ENCODE measurements at regions not wholly inside any gene's neighbourhood (a gene's known extent, or its start where the extent isn't known, plus 50 kb on each side); places are given as distances from the start of the nearest gene placed in this dataset.

- WGBS, 2 donors: 79 to 88% methylated on average over 2 of the region's 2 CpGs
- Histone ChIP-seq H3K27ac (no peak overlapping the region), H3K9me3 (no peaks in the 10 kb centered on the region), H3K27me3 (no peaks in the 10 kb centered on the region), H3K4me3 (replicated peaks in 1 of 3) (no peak overlapping the region), H3K36me3 (no peaks in the 10 kb centered on the region), H3K4me1 (peaks cover 0 to 5% of the 10 kb centered on the region in 2 donors)
- no peak for DNase-seq
- intact Hi-C loops (cut with DNase I): no loop called here
- no peak for TF ChIP-seq CTCF (IDR thresholded peaks at IDR 0.05)
- TF ChIP-seq POLR2A (IDR thresholded peaks at IDR 0.05): no peak
These were observed 220.4 kb upstream of the CWC22 start for GRCh38 chr2:180227461-180227860.

- DNase-seq: no peak
- Histone ChIP-seq H3K27ac (no peak overlapping the region), H3K4me3 (replicated peaks in 1 of 3) (no peak overlapping the region), H3K4me1 (peaks cover 0 to 6% of the 10 kb centered on the region in 2 donors), H3K9me3 (no peaks in the 10 kb centered on the region), H3K36me3 (no peaks in the 10 kb centered on the region), H3K27me3 (no peaks in the 10 kb centered on the region)
- TF ChIP-seq POLR2A (IDR thresholded peaks at IDR 0.05): no peak
- TF ChIP-seq CTCF (IDR thresholded peaks at IDR 0.05): no peak
- intact Hi-C loops (cut with DNase I): no loop called here
These were observed 218.0 kb upstream of the CWC22 start for GRCh38 chr2:180225118-180225517.

GRCh38 chr2:180222644-180223043 is 215.5 kb upstream of the CWC22 start:
- Histone ChIP-seq H3K27ac (no peak overlapping the region), H3K4me1 (peaks cover 0 to 6% of the 10 kb centered on the region in 2 donors), H3K9me3 (no peaks in the 10 kb centered on the region), H3K4me3 (replicated peaks in 1 of 3) (no peak overlapping the region), H3K36me3 (no peaks in the 10 kb centered on the region), H3K27me3 (no peaks in the 10 kb centered on the region)
- intact Hi-C loops (cut with DNase I): no loop called here
- peak; percentile 29 to 58 for DNase-seq
- TF ChIP-seq CTCF (IDR thresholded peaks at IDR 0.05): no peak
- TF ChIP-seq POLR2A (IDR thresholded peaks at IDR 0.05): no peak
- 19 to 44% methylated on average over 1 of the region's 1 CpG for WGBS, 2 donors

GRCh38 chr2:180219491-180219890 is 212.4 kb upstream of the CWC22 start:
- Histone ChIP-seq H3K27ac (no peak overlapping the region), H3K36me3 (no peaks in the 10 kb centered on the region), H3K4me3 (replicated peaks in 1 of 3) (no peak overlapping the region), H3K4me1 (peaks cover 0 to 6% of the 10 kb centered on the region in 2 donors), H3K27me3 (no peaks in the 10 kb centered on the region), H3K9me3 (no peaks in the 10 kb centered on the region)
- TF ChIP-seq CTCF (IDR thresholded peaks at IDR 0.05): no peak
- no peak for TF ChIP-seq POLR2A (IDR thresholded peaks at IDR 0.05)
- 65 to 70% methylated on average over 1 of the region's 1 CpG for WGBS, 2 donors
- intact Hi-C loops (cut with DNase I): no loop called here
- no peak for DNase-seq

GRCh38 chr2:180208841-180209240 is 201.7 kb upstream of the CWC22 start:
- 60 to 71% methylated on average over 2 of the region's 2 CpGs for WGBS, 2 donors
- H3K36me3 ChIP-seq: no peaks in the 10 kb centered on the region
- no peaks in the 10 kb centered on the region for H3K27me3 ChIP-seq
- no peaks in the 10 kb centered on the region for H3K9me3 ChIP-seq
- DNase-seq: no peak
- intact Hi-C loops (cut with DNase I): no loop called here
- no peak for TF ChIP-seq CTCF (IDR thresholded peaks at IDR 0.05)
- no peak for TF ChIP-seq POLR2A (IDR thresholded peaks at IDR 0.05)
- H3K27ac ChIP-seq: no peak overlapping the region
- no peaks in the 10 kb centered on the region for H3K4me1 ChIP-seq
- no peak overlapping the region for H3K4me3 ChIP-seq (replicated peaks in 1 of 3)
